ENCODE measurements at regions not wholly inside any gene's neighbourhood (a gene's known extent, or its start where the extent isn't known, plus 50 kb on each side); places are given as distances from the start of the nearest gene placed in this dataset.

GRCh38 chr4:14379183-14379582 is 623.1 kb upstream of the CPEB2 start:
- TF ChIP-seq ZNF274 (IDR thresholded peaks at IDR 0.05; ENCODE audit: low read depth, low read length) (no peak), YY1 (IDR thresholded peaks at IDR 0.05; ENCODE audit: insufficient read depth, insufficient read length) (no peak), SUZ12 (IDR thresholded peaks at IDR 0.05; ENCODE audit: extremely low read depth, insufficient read depth, insufficient read length) (no peak)

DNA sequence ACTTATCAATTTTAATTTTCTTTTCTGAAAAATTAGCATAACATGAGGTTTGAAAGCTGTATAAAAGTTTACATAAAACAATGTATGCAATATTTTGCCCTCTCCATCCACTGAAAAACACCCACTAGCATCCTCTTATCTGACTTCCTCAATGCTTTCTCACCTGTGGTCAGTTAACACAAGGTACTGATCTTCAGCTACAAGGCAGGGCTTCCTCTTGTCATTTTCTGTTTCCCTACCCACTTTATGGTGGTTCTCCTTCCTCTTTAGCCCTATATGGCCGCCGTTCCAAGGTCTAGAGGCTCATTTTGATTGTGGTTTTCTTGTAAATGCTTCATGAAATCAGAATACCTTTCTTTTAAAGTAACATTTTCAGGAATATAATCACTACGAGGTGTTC is 618.6 kb upstream of the CPEB2 start:
- DNase-seq (ENCODE audit: low read depth, low spot score) = no peak
- no peaks in the 10 kb centered on the region for H3K4me1 ChIP-seq (ENCODE audit: insufficient read depth, insufficient read length)
- H3K4me3 ChIP-seq (ENCODE audit: insufficient read length, low read depth) = no peak overlapping the region
- H3K27me3 ChIP-seq (ENCODE audit: insufficient read depth, insufficient read length) = no peaks in the 10 kb centered on the region
- H3K9ac ChIP-seq (ENCODE audit: insufficient read length, low read depth) = no peak overlapping the region
- no peaks in the 10 kb centered on the region for H3K36me3 ChIP-seq (ENCODE audit: insufficient read depth, insufficient read length, low read length)
- no peak for TF ChIP-seq SUZ12 (IDR thresholded peaks at IDR 0.05; ENCODE audit: extremely low read depth, insufficient read depth, insufficient read length)
- TF ChIP-seq YY1 (IDR thresholded peaks at IDR 0.05; ENCODE audit: insufficient read depth, insufficient read length) = no peak
- no peak for TF ChIP-seq ZNF274 (IDR thresholded peaks at IDR 0.05; ENCODE audit: low read depth, low read length)
- H3K9me3 ChIP-seq (ENCODE audit: insufficient read depth, low read length) = peaks cover 7% of the 10 kb centered on the region

More at GRCh38 chr4:14379183-14379582, 623.1 kb upstream of the CPEB2 start:
- no peak for DNase-seq (ENCODE audit: low read depth, low spot score)
- H3K36me3 ChIP-seq (ENCODE audit: insufficient read depth, insufficient read length, low read length) = no peaks in the 10 kb centered on the region
- H3K27me3 ChIP-seq (ENCODE audit: insufficient read depth, insufficient read length) = no peaks in the 10 kb centered on the region
- no peak overlapping the region for H3K4me3 ChIP-seq (ENCODE audit: insufficient read length, low read depth)
- H3K4me1 ChIP-seq (ENCODE audit: insufficient read depth, insufficient read length) = no peaks in the 10 kb centered on the region
- H3K9ac ChIP-seq (ENCODE audit: insufficient read length, low read depth) = no peak overlapping the region
- H3K9me3 ChIP-seq (ENCODE audit: insufficient read depth, low read length) = peaks cover 11% of the 10 kb centered on the region

- H3K9me3 ChIP-seq (ENCODE audit: insufficient read depth, low read length) = no peaks in the 10 kb centered on the region
- no peak overlapping the region for H3K4me3 ChIP-seq (ENCODE audit: insufficient read length, low read depth)
- TF ChIP-seq SUZ12 (IDR thresholded peaks at IDR 0.05; ENCODE audit: extremely low read depth, insufficient read depth, insufficient read length) (no peak), YY1 (IDR thresholded peaks at IDR 0.05; ENCODE audit: insufficient read depth, insufficient read length) (no peak), ZNF274 (IDR thresholded peaks at IDR 0.05; ENCODE audit: low read depth, low read length) (no peak)
- H3K36me3 ChIP-seq (ENCODE audit: insufficient read depth, insufficient read length, low read length) = no peaks in the 10 kb centered on the region
- no peak for DNase-seq (ENCODE audit: low read depth, low spot score)
- no peaks in the 10 kb centered on the region for H3K4me1 ChIP-seq (ENCODE audit: insufficient read depth, insufficient read length)
- H3K27me3 ChIP-seq (ENCODE audit: insufficient read depth, insufficient read length) = no peaks in the 10 kb centered on the region
- no peak overlapping the region for H3K9ac ChIP-seq (ENCODE audit: insufficient read length, low read depth)
Measured at GRCh38 chr4:14384824-14385223, 617.5 kb upstream of the CPEB2 start.

GRCh38 chr4:14386196-14386595 is 616.1 kb upstream of the CPEB2 start:
- Histone ChIP-seq H3K36me3 (ENCODE audit: insufficient read depth, insufficient read length, low read length) (no peaks in the 10 kb centered on the region), H3K9me3 (ENCODE audit: insufficient read depth, low read length) (no peaks in the 10 kb centered on the region), H3K4me3 (ENCODE audit: insufficient read length, low read depth) (no peak overlapping the region), H3K27me3 (ENCODE audit: insufficient read depth, insufficient read length) (no peaks in the 10 kb centered on the region), H3K9ac (ENCODE audit: insufficient read length, low read depth) (no peak overlapping the region), H3K4me1 (ENCODE audit: insufficient read depth, insufficient read length) (no peaks in the 10 kb centered on the region)
- no peak for DNase-seq (ENCODE audit: low read depth, low spot score)
- TF ChIP-seq SUZ12 (IDR thresholded peaks at IDR 0.05; ENCODE audit: extremely low read depth, insufficient read depth, insufficient read length) (no peak), ZNF274 (IDR thresholded peaks at IDR 0.05; ENCODE audit: low read depth, low read length) (no peak), YY1 (IDR thresholded peaks at IDR 0.05; ENCODE audit: insufficient read depth, insufficient read length) (no peak)

GRCh38 chr4:14387647-14388046 is 614.6 kb upstream of the CPEB2 start:
- H3K4me1 ChIP-seq (ENCODE audit: insufficient read depth, insufficient read length) = no peaks in the 10 kb centered on the region
- H3K4me3 ChIP-seq (ENCODE audit: insufficient read length, low read depth) = no peak overlapping the region
- no peaks in the 10 kb centered on the region for H3K36me3 ChIP-seq (ENCODE audit: insufficient read depth, insufficient read length, low read length)
- TF ChIP-seq SUZ12 (IDR thresholded peaks at IDR 0.05; ENCODE audit: extremely low read depth, insufficient read depth, insufficient read length) (no peak), YY1 (IDR thresholded peaks at IDR 0.05; ENCODE audit: insufficient read depth, insufficient read length) (no peak), ZNF274 (IDR thresholded peaks at IDR 0.05; ENCODE audit: low read depth, low read length) (no peak)
- no peaks in the 10 kb centered on the region for H3K9me3 ChIP-seq (ENCODE audit: insufficient read depth, low read length)
- no peak overlapping the region for H3K9ac ChIP-seq (ENCODE audit: insufficient read length, low read depth)
- no peaks in the 10 kb centered on the region for H3K27me3 ChIP-seq (ENCODE audit: insufficient read depth, insufficient read length)
- no peak for DNase-seq (ENCODE audit: low read depth, low spot score)

- no peak overlapping the region for H3K9ac ChIP-seq (ENCODE audit: insufficient read length, low read depth)
- H3K36me3 ChIP-seq (ENCODE audit: insufficient read depth, insufficient read length, low read length) = no peaks in the 10 kb centered on the region
- no peaks in the 10 kb centered on the region for H3K4me1 ChIP-seq (ENCODE audit: insufficient read depth, insufficient read length)
- H3K27me3 ChIP-seq (ENCODE audit: insufficient read depth, insufficient read length) = no peaks in the 10 kb centered on the region
- DNase-seq (ENCODE audit: low read depth, low spot score) = no peak
- H3K9me3 ChIP-seq (ENCODE audit: insufficient read depth, low read length) = no peaks in the 10 kb centered on the region
- H3K4me3 ChIP-seq (ENCODE audit: insufficient read length, low read depth) = no peak overlapping the region
- TF ChIP-seq ZNF274 (IDR thresholded peaks at IDR 0.05; ENCODE audit: low read depth, low read length) = no peak
- TF ChIP-seq YY1 (IDR thresholded peaks at IDR 0.05; ENCODE audit: insufficient read depth, insufficient read length) = no peak
- TF ChIP-seq SUZ12 (IDR thresholded peaks at IDR 0.05; ENCODE audit: extremely low read depth, insufficient read depth, insufficient read length) = no peak
Measured at GRCh38 chr4:14392378-14392777, 609.9 kb upstream of the CPEB2 start.

DNA sequence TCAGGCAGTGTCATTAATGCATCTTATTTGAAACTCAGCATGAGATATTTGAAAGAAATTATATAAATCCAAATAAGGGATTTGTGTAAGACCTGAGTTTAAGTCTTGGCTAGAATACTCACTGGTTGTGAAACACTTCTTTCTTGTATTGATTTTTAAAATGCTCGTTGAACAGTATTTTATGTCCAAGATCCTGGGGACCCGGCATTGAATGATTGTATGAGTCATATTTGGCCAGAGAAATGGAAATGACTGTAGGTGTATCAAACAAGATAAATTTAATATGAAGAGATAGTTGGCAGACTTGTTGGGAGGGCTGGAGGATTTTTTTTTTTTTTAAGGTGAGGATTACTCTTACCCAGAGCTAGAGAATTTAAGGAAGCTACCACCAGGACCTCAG is 606.1 kb upstream of the CPEB2 start:
- no peak for DNase-seq (ENCODE audit: low read depth, low spot score)
- no peaks in the 10 kb centered on the region for H3K27me3 ChIP-seq (ENCODE audit: insufficient read depth, insufficient read length)
- no peaks in the 10 kb centered on the region for H3K36me3 ChIP-seq (ENCODE audit: insufficient read depth, insufficient read length, low read length)
- H3K9me3 ChIP-seq (ENCODE audit: insufficient read depth, low read length) = 0 out of 2 replicates have a peak, but pooled peaks cover 6% of the 10 kb centered on the region
- H3K4me1 ChIP-seq (ENCODE audit: insufficient read depth, insufficient read length) = no peaks in the 10 kb centered on the region
- H3K4me3 ChIP-seq (ENCODE audit: insufficient read length, low read depth) = no peak overlapping the region
- TF ChIP-seq YY1 (IDR thresholded peaks at IDR 0.05; ENCODE audit: insufficient read depth, insufficient read length) = no peak
- TF ChIP-seq ZNF274 (IDR thresholded peaks at IDR 0.05; ENCODE audit: low read depth, low read length) = no peak
- TF ChIP-seq SUZ12 (IDR thresholded peaks at IDR 0.05; ENCODE audit: extremely low read depth, insufficient read depth, insufficient read length) = no peak
- no peak overlapping the region for H3K9ac ChIP-seq (ENCODE audit: insufficient read length, low read depth)

Data from NT2/D1 (cell line).